H1 (cell line): ENCODE measurements at regions not wholly inside any gene's neighbourhood (a gene's known extent, or its start where the extent isn't known, plus 50 kb on each side); places are given as distances from the start of the nearest gene placed in this dataset.

Experiments
- CTCF ChIA-PET: fragments of 300-600 bp; sonication (Branson Sonifier 250); formaldehyde crosslinking; loops from one replicate; lab custom pipeline; 2021; ENCODE audit not compliant: partially characterized antibody; lab: Charles Lee
- POLR2A ChIA-PET: fragments of 300-600 bp; sonication (Branson Sonifier 250); formaldehyde crosslinking; loops from one replicate; lab custom pipeline; 2021; ENCODE audit warnings: inconsistent platforms; ENCODE audit not compliant: partially characterized antibody; lab: Charles Lee
- DNase-seq, 2 experiments: peaks; one replicate each; pipeline versions ENCODE4 v3.0.0 to v3.0.0-alpha.2; 2010 to 2022; ENCODE audit warnings: low spot score in 2 of 2, low read depth in 1 of 2, mixed read lengths in 1 of 2
- FAIRE-seq: peaks from 2 replicates; lab custom pipeline; 2011; peaks lifted over from hg19 to GRCh38; lab: Jason Lieb, UNC
- H2AFZ ChIP-seq: 2 replicates; pipeline ENCODE4 v1.8.1; 2012; ENCODE audit warnings: low read length, inconsistent platforms
- H2AK5ac ChIP-seq: 2 replicates; pipeline ENCODE4 v1.6.1; 2013; ENCODE audit warnings: low read depth, low read length
- H2BK120ac ChIP-seq: replicated peaks from 2 replicates; pipeline ENCODE3; 2013; ENCODE audit warnings: low read depth, low read length, inconsistent platforms
- H2BK12ac ChIP-seq: 2 replicates; pipeline ENCODE4 v1.6.1; 2013; ENCODE audit warnings: low read depth, low read length
- H2BK15ac ChIP-seq: 2 replicates; pipeline ENCODE4 v1.6.1; 2013; ENCODE audit warnings: low read length
- H2BK20ac ChIP-seq: 2 replicates; pipeline ENCODE4 v1.6.1; 2013; ENCODE audit warnings: low read length
- H2BK5ac ChIP-seq: 2 replicates; pipeline ENCODE4 v1.6.1; 2013; ENCODE audit warnings: low read depth, low read length
- H3K14ac ChIP-seq: 2 replicates; pipeline ENCODE4 v1.6.1; 2013; ENCODE audit warnings: inconsistent platforms; ENCODE audit not compliant: insufficient read length
- H3K18ac ChIP-seq: 2 replicates; pipeline ENCODE4 v1.6.1; 2013; ENCODE audit warnings: low read length; ENCODE audit errors: extremely low read depth
- H3K23ac ChIP-seq: 2 replicates; pipeline ENCODE4 v1.6.1; 2013; ENCODE audit warnings: inconsistent platforms; ENCODE audit not compliant: insufficient read length
- H3K23me2 ChIP-seq: 2 replicates; pipeline ENCODE4 v1.6.1; 2013; ENCODE audit warnings: low read depth, low read length
- H3K27ac ChIP-seq: 2 replicates; pipeline ENCODE4 v1.6.1; 2011; ENCODE audit warnings: low read depth, low read length, inconsistent platforms
- H3K27me3 ChIP-seq, 4 experiments: replicated peaks in 1 of 4; 1 replicate in 1 of 4; 2 replicates in 3 of 4; pipeline versions ENCODE4 v1.6.1 to v1.8.1; 2011 to 2013; ENCODE audit warnings: low read length in 3 of 4, mild to moderate bottlenecking in 3 of 4, inconsistent platforms in 2 of 4, mixed read lengths in 2 of 4, moderate library complexity in 1 of 4; ENCODE audit not compliant: control insufficient read depth in 3 of 4, insufficient read depth in 3 of 4; ENCODE audit errors: extremely low read depth in 1 of 4
- H3K36me3 ChIP-seq, 4 experiments: 2 replicates each; pipeline versions ENCODE4 v1.6.1 to v1.8.1; 2011 to 2013; ENCODE audit warnings: mild to moderate bottlenecking in 4 of 4, low read length in 3 of 4, moderate library complexity in 2 of 4, control low read depth in 1 of 4, inconsistent platforms in 1 of 4; ENCODE audit not compliant: insufficient read depth in 4 of 4, control insufficient read depth in 2 of 4
- H3K4ac ChIP-seq: replicated peaks from 2 replicates; pipeline ENCODE3; 2013; ENCODE audit warnings: low read length, low read depth, mixed read lengths, inconsistent platforms; ENCODE audit not compliant: insufficient read length
- H3K4me1 ChIP-seq, 4 experiments: replicated peaks in 1 of 4; 1 replicate in 1 of 4; 2 replicates in 3 of 4; pipeline versions ENCODE4 v1.6.1 to v1.8.1; 2011 to 2013; ENCODE audit warnings: low read length in 3 of 4, inconsistent platforms in 2 of 4, mixed read lengths in 1 of 4; ENCODE audit not compliant: insufficient read depth in 4 of 4, control insufficient read depth in 3 of 4
- H3K4me2 ChIP-seq, 2 experiments: 2 replicates each; pipeline versions ENCODE4 v1.6.1 to v1.8.1; 2011 to 2013; ENCODE audit warnings: low read depth in 2 of 2, low read length in 2 of 2, control low read depth in 1 of 2, inconsistent platforms in 1 of 2, mild to moderate bottlenecking in 1 of 2; ENCODE audit not compliant: insufficient read depth in 1 of 2
- H3K4me3 ChIP-seq, 4 experiments: fragments of 200-600, 300-600 bp in 1 of 4; sonication (generic), shearing (Covaris generic), sonication (Bioruptor Twin) in 1 of 4; 2 replicates each; pipeline versions ENCODE4 v1.5.1 to v1.8.1; 2011 to 2016; ENCODE audit warnings: low read length in 4 of 4, low read depth in 3 of 4, control low read depth in 2 of 4, inconsistent platforms in 2 of 4, mild to moderate bottlenecking in 2 of 4, mixed read lengths in 1 of 4, moderate library complexity in 1 of 4; ENCODE audit not compliant: insufficient read depth in 2 of 4; ENCODE audit errors: extremely low read depth in 1 of 4
- H3K56ac ChIP-seq: replicated peaks from 2 replicates; pipeline ENCODE3; 2013; ENCODE audit warnings: low read depth, mild to moderate bottlenecking, mixed read lengths, low read length, inconsistent platforms; ENCODE audit not compliant: insufficient read length
- H3K79me1 ChIP-seq: 2 replicates; pipeline ENCODE4 v1.6.1; 2013; ENCODE audit warnings: low read depth, low read length, control low read depth
- H3K79me2 ChIP-seq, 2 experiments: 2 replicates each; pipeline versions ENCODE4 v1.6.1 to v1.8.1; 2012 to 2013; ENCODE audit warnings: low read length in 2 of 2, mild to moderate bottlenecking in 2 of 2, inconsistent platforms in 1 of 2; ENCODE audit not compliant: insufficient read depth in 2 of 2, control insufficient read depth in 1 of 2
- H3K9ac ChIP-seq, 4 experiments: replicated peaks in 1 of 4; 1 replicate in 1 of 4; 2 replicates in 3 of 4; pipeline versions ENCODE4 v1.6.1 to v1.8.1; 2011 to 2013; ENCODE audit warnings: low read depth in 3 of 4, low read length in 3 of 4, control low read depth in 2 of 4, mild to moderate bottlenecking in 2 of 4, moderate library complexity in 2 of 4, inconsistent platforms in 1 of 4; ENCODE audit errors: extremely low read depth in 1 of 4
- H3K9me3 ChIP-seq, 2 experiments: 2 replicates each; pipeline versions ENCODE4 v1.6.1 to v1.8.1; 2012 to 2013; ENCODE audit warnings: mild to moderate bottlenecking in 2 of 2, moderate library complexity in 2 of 2, control low read depth in 1 of 2, inconsistent platforms in 1 of 2, low read depth in 1 of 2, low read length in 1 of 2, mixed read lengths in 1 of 2; ENCODE audit not compliant: insufficient read depth in 2 of 2
- H4K20me1 ChIP-seq, 2 experiments: replicated peaks in 1 of 2; 2 replicates each; pipeline versions ENCODE3 to v1.8.1; 2011 to 2013; ENCODE audit warnings: inconsistent platforms in 2 of 2, low read length in 2 of 2, mild to moderate bottlenecking in 1 of 2; ENCODE audit not compliant: insufficient read depth in 2 of 2, control insufficient read depth in 1 of 2
- H4K5ac ChIP-seq: 2 replicates; pipeline ENCODE4 v1.6.1; 2013; ENCODE audit warnings: low read length, low read depth, mixed read lengths, inconsistent platforms; ENCODE audit not compliant: insufficient read length
- H4K8ac ChIP-seq: 2 replicates; pipeline ENCODE4 v1.8.0; 2013; ENCODE audit warnings: mild to moderate bottlenecking, moderate library complexity, low read length, inconsistent platforms; ENCODE audit not compliant: insufficient read depth; ENCODE audit errors: extremely low read depth
- H4K91ac ChIP-seq: replicated peaks from 2 replicates; pipeline ENCODE3; 2013; ENCODE audit warnings: low read length, mixed read lengths, inconsistent platforms; ENCODE audit not compliant: insufficient read length
- CBX5 ChIP-seq: fragments of 300-800, 300-1000 bp; sonication (generic); IDR thresholded peaks from 2 replicates; pipeline ENCODE4 v1.7.1; 2016; ENCODE audit warnings: antibody characterized with exemption, low read length, low read depth
- EP300 ChIP-seq, 2 experiments: IDR thresholded peaks; 1 replicate in 1 of 2; 2 replicates in 1 of 2; pipeline ENCODE4 v1.6.1; 2011 to 2012; ENCODE audit warnings: low read depth in 2 of 2, low read length in 2 of 2, mild to moderate bottlenecking in 2 of 2, borderline replicate concordance in 1 of 2, inconsistent platforms in 1 of 2, moderate library complexity in 1 of 2
- EZH2 ChIP-seq: fragments of 200-600 bp; sonication (generic); IDR thresholded peaks from 2 replicates; pipeline ENCODE4 v1.7.1; 2012; ENCODE audit warnings: low read depth, mild to moderate bottlenecking, moderate library complexity, low read length, inconsistent platforms; ENCODE audit not compliant: severe bottlenecking
- GTF2F1 ChIP-seq: IDR thresholded peaks from 2 replicates; pipeline ENCODE4 v1.6.1; 2012; ENCODE audit warnings: low read depth, low read length, improper control_type of control experiment, borderline replicate concordance
- HDAC2 ChIP-seq, 2 experiments: fragments of 300-600 bp in 1 of 2; sonication (generic) in 1 of 2; IDR thresholded peaks; 2 replicates each; pipeline ENCODE4 v1.6.1; 2011 to 2012; ENCODE audit warnings: low read depth in 2 of 2, low read length in 2 of 2, mild to moderate bottlenecking in 2 of 2, moderate library complexity in 2 of 2, borderline replicate concordance in 1 of 2, inconsistent platforms in 1 of 2
- HDAC6 ChIP-seq: IDR thresholded peaks from one replicate; pipeline ENCODE4 v1.7.1; 2012; ENCODE audit warnings: low read depth, mild to moderate bottlenecking, inconsistent platforms, low read length, moderate library complexity
- NRF1 ChIP-seq: IDR thresholded peaks from 2 replicates; pipeline ENCODE4 v1.6.1; 2011; ENCODE audit warnings: mild to moderate bottlenecking, low read depth, low read length, improper control_type of control experiment
- RXRA ChIP-seq: IDR thresholded peaks from 2 replicates; pipeline ENCODE4 v1.6.1; 2011; ENCODE audit warnings: low read depth, mild to moderate bottlenecking, low read length, moderate library complexity; ENCODE audit not compliant: insufficient read depth
- SIN3A ChIP-seq, 2 experiments: IDR thresholded peaks in 1 of 2; conservative IDR thresholded peaks in 1 of 2; 2 replicates each; pipeline ENCODE4 v1.6.1; 2011 to 2012; ENCODE audit warnings: low read length in 2 of 2, improper control_type of control experiment in 1 of 2, low read depth in 1 of 2, mild to moderate bottlenecking in 1 of 2
- SIRT6 ChIP-seq: IDR thresholded peaks from one replicate; pipeline ENCODE4 v1.7.1; 2012; ENCODE audit warnings: low read length, inconsistent platforms
- SIX5 ChIP-seq: IDR thresholded peaks from 2 replicates; pipeline ENCODE4 v1.6.1; 2011; ENCODE audit warnings: mild to moderate bottlenecking, low read depth, low read length
- SP4 ChIP-seq: IDR thresholded peaks from 2 replicates; pipeline ENCODE4 v1.6.1; 2012; ENCODE audit warnings: low read length, inconsistent platforms
- SUZ12 ChIP-seq: fragments of 200-600 bp; sonication (generic); IDR thresholded peaks from 2 replicates; pipeline ENCODE4 v1.6.1; 2012; ENCODE audit warnings: mild to moderate bottlenecking, inconsistent platforms, low read length, moderate library complexity, mixed read lengths
- YY1 ChIP-seq: IDR thresholded peaks from 2 replicates; pipeline ENCODE4 v1.6.1; 2011; ENCODE audit warnings: low read depth, mild to moderate bottlenecking, low read length
- WGBS, 2 experiments: shearing (Covaris generic) in 1 of 2; methylation state at CpG; one replicate each; pipeline versions ENCODE4 v1.1.6 to v1.1.7; 2013 to 2015; ENCODE audit warnings: low lambda C conversion rate in 2 of 2, mixed read lengths in 2 of 2, inconsistent platforms in 1 of 2, low coverage in 1 of 2, missing lambda C conversion rate in 1 of 2; ENCODE audit not compliant: insufficient replicate concordance in 2 of 2, insufficient coverage in 1 of 2, insufficient read length in 1 of 2; ENCODE audit errors: extremely low coverage in 1 of 2, missing lambda C conversion rate in 1 of 2; 5-methylcytosine and 5-hydroxymethylcytosine counted together

- no peak for FAIRE-seq
- Histone ChIP-seq H3K36me3 (no peaks in the 10 kb centered on the region), H2BK20ac (no peak overlapping the region), H3K27me3 (no peaks in the 10 kb centered on the region), H2BK120ac (no peak overlapping the region), H4K91ac (no peak overlapping the region), H2AK5ac (no peak overlapping the region), H3K27ac (no peak overlapping the region), H3K4me2 (no peak overlapping the region), H4K5ac (no peak overlapping the region), H3K4me1 (no peaks in the 10 kb centered on the region), H3K4me3 (no peak overlapping the region), H2BK15ac (no peak overlapping the region), H3K56ac (no peak overlapping the region), H3K14ac (no peak overlapping the region), H3K18ac (no peak overlapping the region), H3K9me3 (no peaks in the 10 kb centered on the region), H3K9ac (no peak overlapping the region), H4K20me1 (no peaks in the 10 kb centered on the region), H2AFZ (no peak overlapping the region), H3K79me2 (no peaks in the 10 kb centered on the region), H4K8ac (no peak overlapping the region), H3K23me2 (no peaks in the 10 kb centered on the region), H3K79me1 (no peaks in the 10 kb centered on the region), H3K4ac (no peak overlapping the region), H3K23ac (no peak overlapping the region), H2BK5ac (no peak overlapping the region), H2BK12ac (no peak overlapping the region)
- DNase-seq = no peak
- CTCF ChIA-PET = no interaction called here
- POLR2A ChIA-PET = no interaction called here
- 97% methylated on average over 6 of the region's 6 CpGs; no CpG with 5 or more reads in 1 of the 2 experiments for WGBS, 2 experiments
- TF ChIP-seq SIRT6 (no peak), RXRA (no peak), HDAC2 (IDR thresholded peaks at IDR 0.05; ENCODE audit: borderline replicate concordance in 1 of 2, low read depth in 2 of 2, low read length in 2 of 2) (no peak), SIN3A (conservative IDR thresholded peaks at IDR 0.05 in 1 of 2, IDR thresholded peaks at IDR 0.05 in 1 of 2; ENCODE audit: low read depth in 1 of 2, low read length in 2 of 2) (no peak), EP300 (IDR thresholded peaks at IDR 0.05; ENCODE audit: borderline replicate concordance in 1 of 2, low read depth in 2 of 2, low read length in 2 of 2) (no peak), SIX5 (no peak), GTF2F1 (no peak), HDAC6 (no peak), SP4 (no peak), CBX5 (no peak), NRF1 (no peak), YY1 (no peak), SUZ12 (no peak), EZH2 (no peak)
Observed at GRCh38 chrX:4682636-4683035, 969.2 kb upstream of the PRKX start.
